T-cell (primary cell): ENCODE measurements at regions not wholly inside any gene's neighbourhood (a gene's known extent, or its start where the extent isn't known, plus 50 kb on each side); places are given as distances from the start of the nearest gene placed in this dataset.

Experiments
- ATAC-seq, 4 experiments: fragments of 200-7000 bp in 3 of 4; fragments of 150-1000 bp in 1 of 4; cut with Tn5 transposase; replicated peaks in 1 of 4; 1 replicate in 3 of 4; 2 replicates in 1 of 4; pipeline ENCODE4 v1.10.0; 2021; ENCODE audit warnings: moderate library complexity in 3 of 4, mild to moderate bottlenecking in 2 of 4, moderate number of reproducible peaks in 1 of 4
- CTCF ChIA-PET, 2 donors: fragments of 300-600 bp; sonication (Branson Sonifier 250); formaldehyde crosslinking; loops; one replicate each; lab custom pipeline; 2022; ENCODE audit warnings: antibody characterized with exemption in 2 of 2; lab: Charles Lee
- POLR2A ChIA-PET, 2 donors: fragments of 300-600 bp; sonication (Branson Sonifier 250); formaldehyde crosslinking; loops; one replicate each; lab custom pipeline; 2022; ENCODE audit warnings: antibody characterized with exemption in 2 of 2; lab: Charles Lee
- DNase-seq, 35 experiments: peaks; one replicate each; pipeline versions ENCODE4 v3.0.0 to v3.0.0-alpha.2; 2013 to 2023
- H3K27ac ChIP-seq: one replicate; pipeline ENCODE4 v1.5.1; 2013; ENCODE audit warnings: low read length
- H3K27me3 ChIP-seq, 2 experiments: replicated peaks in 1 of 2; 1 replicate in 1 of 2; 2 replicates in 1 of 2; pipeline versions ENCODE4 v1.6.1 to v1.7.0; 2013; ENCODE audit warnings: low read length in 1 of 2, mixed read lengths in 1 of 2; ENCODE audit not compliant: control insufficient read depth in 2 of 2, insufficient read depth in 2 of 2; ENCODE audit errors: extremely low read depth in 1 of 2
- H3K36me3 ChIP-seq, 2 donors: 1 replicate in 1 of 2; 2 replicates in 1 of 2; pipeline versions ENCODE4 v1.6.1 to v1.7.0; 2013; ENCODE audit warnings: low read length in 1 of 2; ENCODE audit not compliant: control insufficient read depth in 2 of 2, insufficient read depth in 1 of 2; ENCODE audit errors: extremely low read depth in 1 of 2
- H3K4me1 ChIP-seq, 2 experiments: 1 replicate in 1 of 2; 2 replicates in 1 of 2; pipeline versions ENCODE4 v1.6.1 to v1.7.0; 2013; ENCODE audit warnings: low read length in 2 of 2, mixed read lengths in 1 of 2; ENCODE audit not compliant: insufficient read depth in 2 of 2, control insufficient read depth in 1 of 2; ENCODE audit errors: extremely low read depth in 1 of 2
- H3K4me3 ChIP-seq, 2 donors: 1 replicate in 1 of 2; 2 replicates in 1 of 2; pipeline versions ENCODE4 v1.5.1 to v1.7.0; 2013; ENCODE audit warnings: mild to moderate bottlenecking in 2 of 2, low read length in 1 of 2, moderate library complexity in 1 of 2; ENCODE audit not compliant: control insufficient read depth in 1 of 2; ENCODE audit errors: extremely low read depth in 1 of 2
- H3K9me3 ChIP-seq: 2 replicates; pipeline ENCODE4 v1.7.0; 2013
- H3K27ac Mint-ChIP-seq, 2 donors: one replicate each; pipeline ENCODE4 v1.8.0; 2020 to 2021; ENCODE audit warnings: mild to moderate bottlenecking in 2 of 2, mixed read lengths in 2 of 2
- H3K27me3 Mint-ChIP-seq, 2 donors: one replicate each; pipeline ENCODE4 v1.8.0; 2021 to 2022; ENCODE audit warnings: mixed read lengths in 2 of 2
- H3K36me3 Mint-ChIP-seq: one replicate; pipeline ENCODE4 v1.8.0; 2021; ENCODE audit warnings: mixed read lengths
- H3K4me1 Mint-ChIP-seq, 3 donors: one replicate each; pipeline ENCODE4 v1.8.0; 2020 to 2022; ENCODE audit warnings: mixed read lengths in 3 of 3, mild to moderate bottlenecking in 1 of 3
- H3K4me3 Mint-ChIP-seq, 3 donors: one replicate each; pipeline ENCODE4 v1.8.0; 2020 to 2022; ENCODE audit warnings: mild to moderate bottlenecking in 3 of 3, mixed read lengths in 3 of 3, moderate library complexity in 3 of 3
- H3K9me3 Mint-ChIP-seq, 3 donors: one replicate each; pipeline ENCODE4 v1.8.0; 2020 to 2022; ENCODE audit warnings: mixed read lengths in 3 of 3
- WGBS: methylation state at CpG from one replicate; pipeline ENCODE4 v1.1.5; 2013; ENCODE audit warnings: missing lambda C conversion rate; ENCODE audit not compliant: insufficient coverage; 5-methylcytosine and 5-hydroxymethylcytosine counted together

DNA sequence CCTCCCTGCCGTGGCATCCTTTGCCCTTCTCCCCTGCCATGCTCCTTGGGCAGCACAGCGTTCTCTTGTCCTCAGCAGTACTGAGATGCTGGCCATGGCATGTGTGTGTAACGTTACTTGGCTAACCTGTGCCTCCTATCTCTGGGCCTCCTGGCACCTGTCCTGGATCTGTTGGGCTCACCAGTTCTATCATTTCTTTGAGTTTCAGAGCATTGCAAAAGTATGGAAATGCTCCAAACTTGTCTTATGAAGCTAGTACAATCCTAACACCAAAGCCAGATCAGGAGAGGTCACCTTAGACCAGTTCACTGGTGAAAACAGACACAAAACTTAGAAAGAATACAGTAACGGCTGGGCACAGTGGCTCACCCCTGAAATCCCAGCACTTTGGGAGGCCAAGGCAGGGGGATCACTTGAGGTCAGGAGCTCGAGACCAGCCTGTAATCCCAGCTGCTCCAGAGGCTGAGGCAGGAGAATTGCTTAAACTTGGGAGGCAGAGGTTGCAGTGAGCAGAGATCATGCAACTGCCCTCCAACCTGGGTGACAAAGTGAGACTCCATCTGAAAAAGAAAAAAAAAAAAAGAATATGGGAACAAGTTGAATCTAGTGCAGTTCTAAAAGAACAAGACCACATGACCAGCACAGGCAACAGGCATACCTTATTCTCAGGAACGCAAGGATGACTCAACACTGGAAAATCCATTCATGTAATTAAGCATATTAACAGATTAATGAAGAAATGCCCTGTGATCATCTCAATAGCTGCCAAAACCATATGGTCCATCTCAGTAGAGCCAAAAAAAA, 62.4 kb upstream of the TRPM1 start:
- Mint-ChIP-seq H3K4me3 (no peak overlapping the region), H3K4me1 (peaks cover 11 to 15% (median 14%) of the 10 kb centered on the region in 3 donors), H3K9me3 (no peaks in the 10 kb centered on the region), H3K27ac (no peak overlapping the region), H3K27me3 (peaks cover 6 to 7% of the 10 kb centered on the region in 2 donors), H3K36me3 (no peaks in the 10 kb centered on the region)
- WGBS = 75% methylated on average over 4 of the region's 6 CpGs
- Histone ChIP-seq H3K27me3 (peaks cover 0 to 8% of the 10 kb centered on the region in 2 experiments), H3K36me3 (no peaks in the 10 kb centered on the region), H3K4me3 (no peak overlapping the region), H3K9me3 (no peaks in the 10 kb centered on the region), H3K4me1 (peaks cover 0 to 14% of the 10 kb centered on the region in 2 experiments), H3K27ac (no peak overlapping the region)
- POLR2A ChIA-PET = no interaction called here
- DNase-seq (no peak), ATAC-seq (no peak)
- CTCF ChIA-PET = no interaction called here

DNA sequence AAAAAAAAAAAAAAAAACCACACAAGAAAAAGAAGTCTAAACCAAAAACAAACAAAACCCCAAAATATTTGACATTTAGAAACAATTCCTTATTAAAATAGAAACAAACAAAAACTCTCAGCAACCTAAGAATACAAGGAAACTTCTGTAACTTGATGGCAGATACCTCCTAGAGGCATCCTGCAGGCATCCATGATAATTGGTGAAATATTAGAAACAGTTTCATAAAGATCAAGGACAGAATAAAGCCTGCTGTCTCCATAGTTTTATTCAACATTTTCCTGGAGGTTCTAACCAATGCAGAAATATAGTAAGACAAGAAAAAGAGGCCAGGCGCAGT, 63.0 kb upstream of the TRPM1 start:
- H3K4me3 Mint-ChIP-seq = no peak overlapping the region
- H3K27ac ChIP-seq = no peak overlapping the region
- DNase-seq = no peak
- ChIA-PET POLR2A (no interaction called here), CTCF (no interaction called here)
- H3K27me3 ChIP-seq = peaks cover 0 to 8% of the 10 kb centered on the region in 2 experiments
- H3K4me1 ChIP-seq = peaks cover 0 to 14% of the 10 kb centered on the region in 2 experiments
- no peaks in the 10 kb centered on the region for H3K36me3 Mint-ChIP-seq
- no peak for ATAC-seq
- H3K27ac Mint-ChIP-seq = no peak overlapping the region
- H3K9me3 Mint-ChIP-seq = no peaks in the 10 kb centered on the region
- peaks cover 11 to 15% (median 14%) of the 10 kb centered on the region in 3 donors for H3K4me1 Mint-ChIP-seq
- H3K9me3 ChIP-seq = no peaks in the 10 kb centered on the region
- no peaks in the 10 kb centered on the region for H3K36me3 ChIP-seq
- WGBS = no CpG with 5 or more reads among the region's 1 CpG
- H3K27me3 Mint-ChIP-seq = peaks cover 6 to 7% of the 10 kb centered on the region in 2 donors
- no peak overlapping the region for H3K4me3 ChIP-seq

DNA sequence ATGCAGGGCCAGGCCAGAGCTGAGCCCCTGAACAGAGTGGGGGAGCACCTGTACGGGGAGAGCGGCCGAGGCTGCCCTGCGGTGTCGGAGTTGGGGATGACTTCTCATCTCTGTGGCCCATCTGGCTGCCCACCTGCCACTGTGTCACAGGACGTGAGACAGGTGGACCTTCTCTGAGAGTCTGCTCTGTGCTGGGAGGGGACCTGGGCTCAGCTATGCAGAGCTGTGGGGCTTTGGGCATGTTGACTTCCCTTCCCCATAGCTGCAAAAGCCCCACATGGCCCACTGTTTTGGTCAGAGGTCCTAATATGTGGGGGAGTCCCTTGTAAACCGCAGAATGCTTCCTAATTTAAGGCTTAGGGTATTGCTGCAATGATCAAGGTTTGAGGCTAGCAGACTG, 68.0 kb upstream of the TRPM1 start:
- H3K4me1 Mint-ChIP-seq = peaks cover 11 to 15% (median 14%) of the 10 kb centered on the region in 3 donors
- no peaks in the 10 kb centered on the region for H3K36me3 Mint-ChIP-seq
- H3K9me3 Mint-ChIP-seq = no peaks in the 10 kb centered on the region
- Histone ChIP-seq H3K36me3 (no peaks in the 10 kb centered on the region), H3K4me3 (no peak overlapping the region), H3K27ac (no peak overlapping the region), H3K9me3 (no peaks in the 10 kb centered on the region), H3K27me3 (no peaks in the 10 kb centered on the region), H3K4me1 (peaks cover 0 to 14% of the 10 kb centered on the region in 2 experiments)
- POLR2A ChIA-PET = no interaction called here
- ATAC-seq (no peak), DNase-seq (no peak)
- H3K27ac Mint-ChIP-seq = no peak overlapping the region
- no peak overlapping the region for H3K4me3 Mint-ChIP-seq
- CTCF ChIA-PET = no interaction called here
- 85% methylated on average over 5 of the region's 7 CpGs for WGBS
- H3K27me3 Mint-ChIP-seq = no peaks in the 10 kb centered on the region

DNA sequence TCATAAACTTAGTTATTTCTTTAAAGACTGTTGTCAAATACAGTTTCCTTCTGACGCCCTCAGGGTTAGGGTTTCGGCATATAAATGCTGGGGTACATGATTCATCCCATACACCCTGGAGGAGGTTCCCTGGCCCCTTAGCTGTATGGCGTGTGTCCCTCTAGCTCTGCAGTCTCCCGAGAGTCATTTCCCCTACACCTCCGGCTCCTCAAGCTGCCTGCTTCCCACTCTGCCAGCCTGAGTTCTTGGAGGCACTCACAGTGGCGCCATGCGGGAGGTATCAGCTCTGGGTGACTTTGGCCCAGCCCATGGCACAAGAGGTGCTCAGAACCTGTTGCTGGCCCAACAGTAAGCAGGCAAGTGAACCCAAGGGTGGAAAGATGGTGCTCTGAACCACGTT, 70.2 kb upstream of the TRPM1 start:
- Histone ChIP-seq H3K27ac (no peak overlapping the region), H3K4me1 (peaks cover 0 to 14% of the 10 kb centered on the region in 2 experiments), H3K4me3 (no peak overlapping the region), H3K9me3 (no peaks in the 10 kb centered on the region), H3K36me3 (no peaks in the 10 kb centered on the region), H3K27me3 (no peaks in the 10 kb centered on the region)
- no peak for DNase-seq
- Mint-ChIP-seq H3K4me3 (no peak overlapping the region), H3K4me1 (peaks cover 11 to 15% (median 14%) of the 10 kb centered on the region in 3 donors), H3K27me3 (no peaks in the 10 kb centered on the region), H3K27ac (no peak overlapping the region), H3K9me3 (no peaks in the 10 kb centered on the region), H3K36me3 (no peaks in the 10 kb centered on the region)
- 97% methylated on average over 4 of the region's 8 CpGs for WGBS
- ChIA-PET POLR2A (no interaction called here), CTCF (no interaction called here)
- ATAC-seq = no peak

DNA sequence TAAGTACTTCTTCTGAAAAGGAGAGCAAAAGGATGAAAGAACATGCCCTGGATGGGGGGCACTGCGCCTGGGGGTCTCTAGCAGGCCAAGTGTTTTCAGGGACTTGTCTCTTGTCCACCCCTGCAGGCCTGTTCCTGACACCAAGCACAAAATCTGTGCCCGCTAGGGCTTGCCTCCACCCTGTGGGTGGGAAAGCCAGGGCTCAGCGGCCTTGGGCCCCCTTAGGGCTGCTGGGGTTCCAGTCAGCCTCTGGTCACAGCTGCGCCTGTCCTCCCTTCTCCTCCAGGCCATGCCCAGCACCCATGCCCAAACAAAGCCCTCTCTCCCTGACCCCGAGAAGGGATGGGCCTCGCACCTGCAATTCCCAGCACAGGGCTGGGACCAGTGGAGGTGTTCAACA, 71.1 kb upstream of the TRPM1 start:
- no peaks in the 10 kb centered on the region for H3K36me3 Mint-ChIP-seq
- ChIA-PET CTCF (no interaction called here), POLR2A (no interaction called here)
- H3K27me3 Mint-ChIP-seq = no peaks in the 10 kb centered on the region
- no peak overlapping the region for H3K27ac Mint-ChIP-seq
- Histone ChIP-seq H3K4me1 (peaks cover 0 to 12% of the 10 kb centered on the region in 2 experiments), H3K9me3 (no peaks in the 10 kb centered on the region), H3K36me3 (no peaks in the 10 kb centered on the region), H3K4me3 (no peak overlapping the region), H3K27ac (no peak overlapping the region), H3K27me3 (no peaks in the 10 kb centered on the region)
- no peak overlapping the region for H3K4me3 Mint-ChIP-seq
- WGBS = 93% methylated on average over 5 of the region's 6 CpGs
- ATAC-seq (no peak), DNase-seq (no peak)
- H3K9me3 Mint-ChIP-seq = no peaks in the 10 kb centered on the region
- H3K4me1 Mint-ChIP-seq = peaks cover 8 to 13% (median 8%) of the 10 kb centered on the region in 3 donors

DNA sequence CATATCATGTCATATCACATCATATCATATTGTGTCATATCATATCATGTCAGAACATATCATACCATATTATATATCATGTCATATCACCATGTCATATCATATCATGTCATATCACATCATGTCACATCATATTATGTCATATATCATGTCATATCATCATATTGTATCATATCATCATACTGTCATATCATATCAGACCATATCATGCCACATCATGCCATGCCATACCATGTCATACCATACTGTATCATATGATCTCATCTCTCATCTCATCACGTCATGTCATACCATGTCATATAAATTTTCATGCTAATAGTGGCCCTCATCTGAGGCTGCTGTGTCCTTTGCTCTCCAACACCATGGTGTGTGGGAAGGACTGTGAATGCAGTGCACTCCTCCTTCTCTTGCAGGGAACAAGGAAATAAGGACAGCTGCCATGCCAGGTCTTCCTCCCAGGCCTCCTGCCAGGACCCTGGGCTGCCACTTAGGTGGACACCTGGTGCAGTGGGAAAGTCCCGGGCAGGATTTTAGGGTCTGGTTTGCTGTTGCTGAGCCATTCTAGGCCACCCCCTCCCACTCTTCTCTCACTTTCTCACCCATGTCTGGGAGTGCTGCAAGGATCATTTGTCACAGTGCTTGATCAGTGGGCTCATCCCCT, 72.4 kb upstream of the TRPM1 start:
- CTCF ChIA-PET = no interaction called here

More for the DNA sequence above, 72.4 kb upstream of the TRPM1 start:
- no peaks in the 10 kb centered on the region for H3K27me3 ChIP-seq
- H3K27ac ChIP-seq = no peak overlapping the region
- no CpG with 5 or more reads among the region's 2 CpGs for WGBS
- Mint-ChIP-seq H3K27ac (no peak overlapping the region), H3K9me3 (no peaks in the 10 kb centered on the region), H3K4me3 (no peak overlapping the region), H3K4me1 (peaks cover 6 to 11% (median 9%) of the 10 kb centered on the region in 3 donors), H3K36me3 (no peaks in the 10 kb centered on the region), H3K27me3 (no peaks in the 10 kb centered on the region)
- peaks cover 0 to 13% of the 10 kb centered on the region in 2 experiments for H3K4me1 ChIP-seq
- no peaks in the 10 kb centered on the region for H3K9me3 ChIP-seq
- DNase-seq (no peak), ATAC-seq (no peak)
- H3K36me3 ChIP-seq = no peaks in the 10 kb centered on the region
- POLR2A ChIA-PET = no interaction called here
- H3K4me3 ChIP-seq = no peak overlapping the region
